Transverse colon (tissue), 4 donors: ENCODE measurements at regions not wholly inside any gene's neighbourhood (a gene's known extent, or its start where the extent isn't known, plus 50 kb on each side); places are given as distances from the start of the nearest gene placed in this dataset.

Experiments
- DNase-seq: peaks from one replicate; pipeline ENCODE4 v3.0.0-alpha.2; 2019
- H3K27ac ChIP-seq, 4 donors: fragments of 200-600 bp; sonication (generic); 2 replicates each; pipeline ENCODE4 v1.5.1; 2016 to 2018; ENCODE audit warnings: inconsistent platforms in 4 of 4
- H3K27me3 ChIP-seq: fragments of 200-600 bp; sonication (generic); 2 replicates; pipeline ENCODE4 v1.5.1; 2017; ENCODE audit warnings: inconsistent platforms
- H3K36me3 ChIP-seq, 4 donors: fragments of 200-600 bp; sonication (generic); 2 replicates each; pipeline ENCODE4 v1.5.1; 2017 to 2019; ENCODE audit warnings: inconsistent platforms in 4 of 4
- H3K4me1 ChIP-seq, 4 donors: fragments of 200-600 bp; sonication (generic); 2 replicates each; pipeline ENCODE4 v1.5.1; 2017 to 2020; ENCODE audit warnings: inconsistent platforms in 4 of 4
- H3K4me3 ChIP-seq, 4 donors: fragments of 200-600 bp; sonication (generic); 1 replicate in 1 of 4; 2 replicates in 3 of 4; pipeline versions ENCODE4 v1.5.1 to v1.6.1; 2017 to 2019; ENCODE audit warnings: inconsistent platforms in 4 of 4
- H3K9me3 ChIP-seq, 2 donors: fragments of 200-600 bp; sonication (generic); 2 replicates each; pipeline ENCODE4 v1.5.1; 2017 to 2019; ENCODE audit warnings: inconsistent platforms in 2 of 2
- CTCF ChIP-seq, 5 experiments: fragments of 200-600 bp in 3 of 5; fragments of 450-650 bp in 2 of 5; sonication (generic) in 3 of 5; IDR thresholded peaks; 1 replicate in 2 of 5; 2 replicates in 3 of 5; pipeline ENCODE4 v1.5.1; 2016 to 2017; ENCODE audit warnings: antibody characterized with exemption in 5 of 5, inconsistent platforms in 3 of 5, mild to moderate bottlenecking in 2 of 5, moderate library complexity in 1 of 5
- EP300 ChIP-seq: sonication (generic); formaldehyde crosslinking; IDR thresholded peaks from one replicate; pipeline ENCODE4 v1.6.1; 2017; ENCODE audit warnings: antibody characterized with exemption, low read depth
- POLR2A ChIP-seq: fragments of 450-650 bp; IDR thresholded peaks from one replicate; pipeline ENCODE4 v1.6.1; 2016; ENCODE audit warnings: antibody characterized with exemption, mild to moderate bottlenecking, moderate library complexity
- POLR2AphosphoS5 ChIP-seq, 3 donors: sonication (generic); formaldehyde crosslinking; IDR thresholded peaks; one replicate each; pipeline ENCODE4 v1.6.1; 2016; ENCODE audit warnings: antibody characterized with exemption in 3 of 3
- WGBS, 2 donors: methylation state at CpG; one replicate each; pipeline ENCODE4 v1.1.5; 2018; ENCODE audit warnings: low coverage in 1 of 2; 5-methylcytosine and 5-hydroxymethylcytosine counted together
- in situ Hi-C, 4 donors: fragments of 200-750 bp; cut with MboI; loops; one replicate each; pipeline versions ENCODE4 v1.15.0 to v1.15.1; 2017; ENCODE audit warnings: low sequenced_read_pairs in 3 of 4, low pct_ligation_motif_present in 1 of 4, low pct_unique_long_range_greater_than_20kb in 1 of 4
- intact Hi-C: fragments of 100-400 bp; cut with DNase I; formaldehyde crosslinking; loops from one replicate; pipeline ENCODE4 v1.15.1; 2023; ENCODE audit warnings: low total_unique reads

DNA sequence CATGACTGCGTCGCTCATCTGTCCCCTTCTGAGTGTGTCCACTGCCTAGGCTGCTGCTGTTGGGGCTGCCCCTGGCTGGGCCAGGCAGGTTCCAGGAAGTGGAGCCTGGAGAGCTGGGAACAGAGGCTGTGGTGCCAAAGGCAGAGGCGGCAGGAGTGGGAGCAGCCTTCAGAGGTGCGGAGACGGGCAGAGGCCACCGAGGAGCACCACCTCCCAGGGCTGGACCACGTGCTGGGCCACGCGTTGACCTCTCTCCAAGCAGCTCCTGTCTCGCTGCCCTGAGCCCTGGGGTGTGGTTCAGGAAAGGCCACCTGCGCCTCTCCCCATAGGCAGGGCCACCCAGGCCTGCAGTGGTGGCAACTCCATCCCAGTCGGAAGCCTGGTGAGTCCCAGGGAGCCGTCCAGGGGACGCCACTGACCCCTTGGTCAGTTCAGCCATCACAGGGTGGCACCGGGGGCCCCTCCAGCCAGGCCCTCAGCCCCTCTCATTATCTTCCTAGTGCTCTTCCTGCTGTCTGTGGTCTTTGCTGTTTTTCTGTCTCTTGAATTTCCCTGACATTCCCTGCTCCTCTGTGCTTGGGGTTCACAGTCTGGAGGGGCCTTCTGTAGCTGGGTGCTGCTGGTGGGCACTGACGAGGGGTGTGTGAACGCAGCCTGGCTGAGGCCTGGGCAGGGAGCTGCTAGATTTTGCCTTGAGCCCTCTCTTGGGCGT, 122.8 kb upstream of the HS6ST1 start:
- no peak for DNase-seq
- WGBS, 2 donors = 92% methylated on average over 16 of the region's 18 CpGs; no CpG with 5 or more reads in 1 of the 2 donors
- no peaks in the 10 kb centered on the region for H3K27me3 ChIP-seq
- TF ChIP-seq EP300 (no peak), POLR2A (no peak), CTCF (IDR thresholded peaks at IDR 0.05) (no peak), POLR2AphosphoS5 (IDR thresholded peaks at IDR 0.05) (no peak)
- in situ Hi-C loops = no loop called here
- H3K4me1 ChIP-seq = peaks cover 4 to 17% (median 12%) of the 10 kb centered on the region in 4 donors
- no peaks in the 10 kb centered on the region for H3K9me3 ChIP-seq
- intact Hi-C loops = no loop called here
- H3K36me3 ChIP-seq = no peaks in the 10 kb centered on the region
- no peak overlapping the region for H3K4me3 ChIP-seq
- H3K27ac ChIP-seq = no peak overlapping the region

DNA sequence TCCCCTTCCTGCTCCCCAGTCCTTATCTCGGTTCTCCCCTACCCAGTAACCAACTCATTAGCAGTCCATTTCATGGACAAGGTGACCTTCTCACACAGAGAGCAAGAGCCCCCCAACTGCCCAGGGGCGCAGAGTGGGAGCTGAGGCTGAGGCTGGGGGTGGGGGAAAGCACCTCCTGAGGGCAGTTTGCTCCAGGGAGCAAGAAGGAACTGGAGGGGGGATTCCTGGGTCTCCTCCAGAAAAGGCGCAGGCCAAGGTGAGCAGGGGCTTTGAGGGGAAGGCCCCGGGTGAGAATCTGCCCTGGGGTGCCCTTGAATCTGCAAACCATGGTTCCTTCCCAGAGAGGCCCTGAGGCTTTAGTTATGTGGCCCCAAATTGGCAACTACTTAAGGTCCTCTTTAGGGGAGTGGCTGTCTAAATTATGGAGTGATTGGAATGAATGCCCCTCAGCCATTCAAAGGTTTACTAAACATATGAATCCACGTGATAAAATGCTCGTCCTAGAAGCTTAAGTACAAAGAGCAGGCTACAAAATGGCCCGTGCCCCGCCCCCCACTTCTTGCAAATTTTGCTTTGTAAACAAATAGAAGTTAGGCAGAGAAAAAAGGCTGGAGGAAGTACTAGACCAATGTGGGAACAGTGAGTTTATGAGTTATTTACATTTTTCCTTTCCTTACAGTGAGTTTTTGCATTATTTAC, 123.5 kb upstream of the HS6ST1 start:
- peaks cover 4 to 17% (median 12%) of the 10 kb centered on the region in 4 donors for H3K4me1 ChIP-seq
- intact Hi-C loops = no loop called here
- no peaks in the 10 kb centered on the region for H3K27me3 ChIP-seq
- peak overlapping the region in 2 of 4 donors; percentile 22 to 43 for H3K27ac ChIP-seq
- no peaks in the 10 kb centered on the region for H3K9me3 ChIP-seq
- 17 to 49% methylated on average over 4 to 8 of the region's 8 CpGs for WGBS, 2 donors
- no peak for TF ChIP-seq EP300
- TF ChIP-seq POLR2AphosphoS5 (IDR thresholded peaks at IDR 0.05) = no peak
- no peak for TF ChIP-seq CTCF (IDR thresholded peaks at IDR 0.05)
- no peak for TF ChIP-seq POLR2A
- DNase-seq = peak; percentile 62
- in situ Hi-C loops = no loop called here
- no peaks in the 10 kb centered on the region for H3K36me3 ChIP-seq
- H3K4me3 ChIP-seq = no peak overlapping the region

DNA sequence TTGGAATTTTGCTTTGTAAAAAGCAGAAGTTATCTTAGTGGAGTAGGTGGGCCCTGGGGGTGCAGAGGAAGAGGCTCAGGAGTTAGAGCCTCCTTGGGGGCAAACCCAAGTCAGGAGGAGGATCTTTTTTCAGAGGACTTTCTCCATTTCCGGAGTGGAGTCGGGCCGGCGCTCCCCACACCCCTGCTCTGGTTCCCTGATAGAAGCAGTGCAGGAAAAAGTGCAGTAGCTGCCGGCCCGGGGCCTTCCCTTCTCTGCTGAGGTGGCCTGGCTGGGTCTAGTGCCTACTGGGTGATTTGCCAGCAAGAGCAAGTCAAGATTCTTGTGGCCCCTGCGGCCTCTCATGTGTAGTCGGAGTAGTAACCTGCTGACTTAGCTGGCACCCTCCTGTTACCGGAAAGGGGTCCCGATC, 124.2 kb upstream of the HS6ST1 start:
- in situ Hi-C loops (no loop called here), intact Hi-C loops (no loop called here)
- no peaks in the 10 kb centered on the region for H3K9me3 ChIP-seq
- peak overlapping the region in 2 of 4 donors; percentile 22 to 43 for H3K27ac ChIP-seq
- DNase-seq = no peak
- no peak overlapping the region for H3K4me3 ChIP-seq
- 50 to 59% methylated on average over 4 to 10 of the region's 10 CpGs for WGBS, 2 donors
- H3K36me3 ChIP-seq = no peaks in the 10 kb centered on the region
- H3K27me3 ChIP-seq = no peaks in the 10 kb centered on the region
- H3K4me1 ChIP-seq = peaks cover 4 to 17% (median 12%) of the 10 kb centered on the region in 4 donors
- no peak for TF ChIP-seq EP300
- no peak for TF ChIP-seq POLR2AphosphoS5 (IDR thresholded peaks at IDR 0.05)
- TF ChIP-seq CTCF (IDR thresholded peaks at IDR 0.05) = no peak
- TF ChIP-seq POLR2A = no peak

GRCh38 chr2:128444121-128444771, 125.6 kb upstream of the HS6ST1 start:
- 78% methylated on average over 7 of the region's 7 CpGs; no CpG with 5 or more reads in 1 of the 2 donors for WGBS, 2 donors
- intact Hi-C loops = no loop called here
- Histone ChIP-seq H3K9me3 (no peaks in the 10 kb centered on the region), H3K4me3 (no peak overlapping the region), H3K27ac (no peak overlapping the region), H3K27me3 (no peaks in the 10 kb centered on the region), H3K4me1 (peaks cover 4 to 17% (median 12%) of the 10 kb centered on the region in 4 donors), H3K36me3 (no peaks in the 10 kb centered on the region)
- DNase-seq = no peak
- in situ Hi-C loops = no loop called here
- TF ChIP-seq CTCF (IDR thresholded peaks at IDR 0.05) = no peak
- TF ChIP-seq POLR2AphosphoS5 (IDR thresholded peaks at IDR 0.05) = no peak
- no peak for TF ChIP-seq EP300
- TF ChIP-seq POLR2A = no peak
